HEK293T (cell line): ENCODE measurements at regions not wholly inside any gene's neighbourhood (a gene's known extent, or its start where the extent isn't known, plus 50 kb on each side); places are given as distances from the start of the nearest gene placed in this dataset.

Experiments used
- BHLHE40 ChIP-seq: fragments of 450-650 bp; IDR thresholded peaks from 2 replicates; pipeline ENCODE4 v1.6.1; 2016; ENCODE audit warnings: mild to moderate bottlenecking, moderate library complexity, borderline replicate concordance
- CTBP1 ChIP-seq: fragments of 450-650 bp; IDR thresholded peaks from 2 replicates; pipeline ENCODE4 v1.6.1; 2016; ENCODE audit warnings: borderline replicate concordance
- ELF4 ChIP-seq: fragments of 450-650 bp; IDR thresholded peaks from 2 replicates; pipeline ENCODE4 v1.6.1; 2017; ENCODE audit warnings: antibody characterized with exemption
- FOXA1 ChIP-seq: fragments of 450-650 bp; IDR thresholded peaks from 2 replicates; pipeline ENCODE4 v1.6.1; 2016; ENCODE audit warnings: mild to moderate bottlenecking
- FOXM1 ChIP-seq: fragments of 450-650 bp; IDR thresholded peaks from 2 replicates; pipeline ENCODE4 v1.6.1; 2017; ENCODE audit warnings: mild to moderate bottlenecking, borderline replicate concordance
- L3MBTL2 ChIP-seq: fragments of 450-650 bp; conservative IDR thresholded peaks from 2 replicates; pipeline ENCODE4 v1.6.1; 2016; ENCODE audit warnings: mild to moderate bottlenecking
- LEF1 ChIP-seq: fragments of 450-650 bp; IDR thresholded peaks from 2 replicates; pipeline ENCODE4 v1.6.1; 2017; ENCODE audit warnings: mild to moderate bottlenecking, borderline replicate concordance
- NFRKB ChIP-seq: fragments of 450-650 bp; IDR thresholded peaks from 2 replicates; pipeline ENCODE4 v1.6.1; 2016; ENCODE audit warnings: mild to moderate bottlenecking, moderate library complexity
- SP1 ChIP-seq: fragments of 450-650 bp; IDR thresholded peaks from 2 replicates; pipeline ENCODE4 v1.6.1; 2017
- TARDBP ChIP-seq: fragments of 450-650 bp; IDR thresholded peaks from 2 replicates; pipeline ENCODE4 v1.6.1; 2016

- TF ChIP-seq BHLHE40 = no peak
- TF ChIP-seq FOXM1 = no peak
- TF ChIP-seq NFRKB = no peak
- TF ChIP-seq ELF4 = no peak
- no peak for TF ChIP-seq FOXA1
- no peak for TF ChIP-seq CTBP1
- no peak for TF ChIP-seq SP1
- no peak for TF ChIP-seq TARDBP
- TF ChIP-seq L3MBTL2 = no peak
- TF ChIP-seq LEF1 = no peak
These were observed 402.8 kb downstream of the MIAT start for GRCh38 chr22:27060190-27060589.
